GM12864 (cell line): ENCODE measurements at regions not wholly inside any gene's neighbourhood (a gene's known extent, or its start where the extent isn't known, plus 50 kb on each side); places are given as distances from the start of the nearest gene placed in this dataset.

ENCODE experiments used
- DNase-seq: peaks from one replicate; pipeline ENCODE4 v3.0.0-alpha.2; 2011; ENCODE audit warnings: low read depth
- H3K4me3 ChIP-seq: 2 replicates; pipeline ENCODE4 v1.5.1; 2011; ENCODE audit warnings: mild to moderate bottlenecking, low read depth, low read length, control low read depth
- TF ChIP-seq, protein P1 (sequence below): IDR thresholded peaks from 2 replicates; pipeline ENCODE4 v1.5.1; 2011; ENCODE audit warnings: low read depth, mild to moderate bottlenecking, moderate library complexity, low read length, control low read depth, inconsistent platforms; ENCODE audit errors: missing control alignments

DNA sequence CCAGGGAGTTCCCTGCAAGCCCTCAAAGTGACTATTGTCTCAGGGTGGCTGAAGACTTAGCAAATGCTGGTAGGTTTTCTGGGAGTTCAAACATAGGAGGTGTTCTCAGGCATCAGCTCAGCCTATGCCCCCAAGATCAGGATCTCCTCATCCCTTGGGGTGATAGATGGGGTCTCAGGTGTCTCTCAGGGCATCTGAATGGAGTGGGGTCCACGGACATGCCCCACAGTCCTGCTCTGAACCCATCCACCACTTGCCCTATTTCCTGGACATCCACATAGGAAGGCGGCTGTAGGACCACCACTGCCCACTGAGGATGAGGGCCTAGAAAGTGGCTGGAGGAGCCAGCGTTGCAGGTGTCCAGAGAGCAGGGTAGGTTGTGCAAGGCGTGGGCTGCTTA lies 287.0 kb upstream of the CXCR4 start:
- no peak overlapping the region for H3K4me3 ChIP-seq
- TF ChIP-seq, protein P1, sequence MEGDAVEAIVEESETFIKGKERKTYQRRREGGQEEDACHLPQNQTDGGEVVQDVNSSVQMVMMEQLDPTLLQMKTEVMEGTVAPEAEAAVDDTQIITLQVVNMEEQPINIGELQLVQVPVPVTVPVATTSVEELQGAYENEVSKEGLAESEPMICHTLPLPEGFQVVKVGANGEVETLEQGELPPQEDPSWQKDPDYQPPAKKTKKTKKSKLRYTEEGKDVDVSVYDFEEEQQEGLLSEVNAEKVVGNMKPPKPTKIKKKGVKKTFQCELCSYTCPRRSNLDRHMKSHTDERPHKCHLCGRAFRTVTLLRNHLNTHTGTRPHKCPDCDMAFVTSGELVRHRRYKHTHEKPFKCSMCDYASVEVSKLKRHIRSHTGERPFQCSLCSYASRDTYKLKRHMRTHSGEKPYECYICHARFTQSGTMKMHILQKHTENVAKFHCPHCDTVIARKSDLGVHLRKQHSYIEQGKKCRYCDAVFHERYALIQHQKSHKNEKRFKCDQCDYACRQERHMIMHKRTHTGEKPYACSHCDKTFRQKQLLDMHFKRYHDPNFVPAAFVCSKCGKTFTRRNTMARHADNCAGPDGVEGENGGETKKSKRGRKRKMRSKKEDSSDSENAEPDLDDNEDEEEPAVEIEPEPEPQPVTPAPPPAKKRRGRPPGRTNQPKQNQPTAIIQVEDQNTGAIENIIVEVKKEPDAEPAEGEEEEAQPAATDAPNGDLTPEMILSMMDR, result no peak
- no peak for DNase-seq

- TF ChIP-seq, protein P1, result no peak
- no peak overlapping the region for H3K4me3 ChIP-seq
- DNase-seq, result no peak
Observed at GRCh38 chr2:136404176-136404575, 286.2 kb upstream of the CXCR4 start.

DNA sequence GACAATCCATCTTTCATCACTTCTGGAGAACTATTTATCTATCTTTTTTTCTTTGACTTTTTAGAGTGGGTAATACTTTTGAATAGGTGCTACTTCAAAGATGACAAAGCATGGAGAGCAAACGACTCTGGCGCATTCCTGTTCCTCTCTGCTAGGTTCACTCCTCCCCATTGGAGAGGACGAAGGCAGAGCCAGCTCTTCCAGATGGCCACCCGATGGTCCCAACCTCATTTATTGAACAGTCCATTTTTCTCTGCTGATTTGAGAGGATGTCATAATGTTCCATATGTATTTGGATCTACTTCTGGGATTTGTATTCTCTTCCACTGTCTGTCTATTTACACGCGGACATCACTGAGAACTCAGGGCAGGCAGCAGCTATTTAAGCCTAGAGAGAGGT lies 284.3 kb upstream of the CXCR4 start:
- H3K4me3 ChIP-seq, result no peak overlapping the region
- TF ChIP-seq, protein P1, result no peak
- DNase-seq, result no peak

DNA sequence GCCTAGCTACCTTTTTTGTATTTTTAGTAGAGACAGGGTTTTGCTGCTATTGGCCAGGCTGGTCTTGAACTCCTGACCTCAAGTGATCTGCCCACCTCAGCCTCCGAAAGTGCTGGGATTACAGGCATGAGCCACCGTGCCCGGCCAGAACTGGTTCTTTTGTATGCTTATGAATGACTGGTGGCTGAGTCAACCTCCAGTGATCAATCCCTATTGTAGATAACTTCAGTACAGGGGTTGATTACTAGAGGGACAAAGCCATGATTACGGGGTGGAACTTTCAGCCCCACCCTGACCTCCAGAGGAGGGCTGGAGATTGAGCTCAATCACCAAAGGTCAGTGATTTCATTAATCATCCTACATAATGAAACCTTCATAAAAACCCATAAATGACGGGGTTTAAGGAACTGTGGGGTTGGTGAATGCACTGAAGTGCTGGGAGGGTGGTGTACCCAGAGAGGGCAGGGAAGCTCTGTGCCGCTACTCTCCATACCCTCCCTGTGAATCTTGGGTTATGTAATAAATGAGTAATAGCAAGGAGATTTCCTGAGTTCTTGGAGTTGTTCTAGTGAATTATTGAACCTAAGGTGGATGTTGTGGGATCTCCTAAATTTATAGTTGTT lies 281.8 kb upstream of the CXCR4 start:
- TF ChIP-seq, protein P1, result no peak
- no peak for DNase-seq

GRCh38 chr2:136395582-136395981 lies 277.6 kb upstream of the CXCR4 start:
- no peak overlapping the region for H3K4me3 ChIP-seq
- TF ChIP-seq, protein P1, result no peak
- DNase-seq, result no peak

More for the DNA sequence above, 281.8 kb upstream of the CXCR4 start:
- no peak overlapping the region for H3K4me3 ChIP-seq

DNA sequence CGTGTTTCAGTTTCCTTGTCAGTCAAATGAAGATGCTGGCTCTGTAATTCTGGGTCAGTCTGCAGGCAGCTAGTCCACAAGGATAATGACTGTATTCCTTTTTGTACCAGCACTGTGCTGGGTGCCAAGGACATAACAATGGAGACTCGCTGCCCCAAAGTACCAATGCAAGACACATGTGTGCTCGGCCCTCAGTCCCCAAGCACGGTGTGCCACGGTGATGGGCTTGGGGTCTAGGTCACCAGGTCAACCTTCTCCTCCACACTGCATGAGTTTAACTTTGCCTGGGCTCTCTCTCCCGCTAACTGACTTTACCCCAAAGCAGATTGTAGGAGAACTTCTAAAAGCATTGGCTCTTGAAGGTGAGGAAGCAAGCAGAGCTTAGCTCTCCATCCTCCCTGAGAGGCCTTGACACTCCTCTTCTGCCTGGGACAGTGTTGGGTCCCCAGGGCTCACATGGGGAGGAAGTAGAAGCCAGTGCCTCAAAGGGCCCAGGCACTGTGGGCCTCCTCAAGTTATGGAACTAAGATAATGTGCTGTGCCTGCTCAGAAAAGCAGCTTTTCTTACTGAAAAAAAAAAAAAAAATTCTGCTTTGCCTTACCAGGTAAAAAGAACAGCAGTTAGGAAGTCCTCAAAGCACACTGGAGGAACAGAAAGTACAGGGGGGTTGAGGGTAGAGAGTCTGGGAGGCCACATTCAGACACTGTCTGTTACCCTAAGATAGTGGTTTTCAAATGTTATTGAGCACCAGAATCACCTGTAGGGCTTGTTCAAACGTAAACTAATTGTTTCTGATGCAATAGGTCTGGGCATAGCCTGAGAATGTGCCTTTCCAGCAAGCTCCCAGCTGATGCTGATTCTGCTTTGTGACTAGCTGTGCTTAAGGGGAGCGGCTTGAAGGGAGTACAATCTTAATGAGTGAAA lies 276.4 kb upstream of the CXCR4 start:
- DNase-seq, result no peak
- H3K4me3 ChIP-seq, result no peak overlapping the region
- TF ChIP-seq, protein P1, result no peak

DNA sequence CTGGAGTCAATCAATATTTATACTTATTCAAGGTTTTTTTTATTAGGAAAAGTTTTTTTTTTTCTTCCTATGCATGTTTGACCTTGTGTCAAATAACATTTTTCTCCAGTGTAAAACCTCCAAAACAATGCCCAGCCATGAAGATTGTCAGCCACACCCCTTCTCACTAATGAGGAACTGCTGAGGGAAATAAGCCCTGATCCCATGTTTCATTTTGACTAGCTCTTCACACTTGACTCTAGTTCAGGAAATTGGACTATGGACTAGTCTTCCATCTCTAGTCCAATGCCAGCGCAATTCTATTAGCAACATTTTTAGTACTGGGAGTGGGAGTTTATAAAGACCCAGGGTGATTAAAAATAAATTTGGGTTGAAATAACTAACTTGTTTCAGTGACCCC lies 275.6 kb upstream of the CXCR4 start:
- no peak overlapping the region for H3K4me3 ChIP-seq
- TF ChIP-seq, protein P1, result no peak
- DNase-seq, result no peak
